Naive thymus-derived CD8-positive, alpha-beta T cell (primary cell): ENCODE measurements at regions not wholly inside any gene's neighbourhood (a gene's known extent, or its start where the extent isn't known, plus 50 kb on each side); places are given as distances from the start of the nearest gene placed in this dataset.
A peak's percentile ranks its signal among the peaks of the same experiment; 100 is the strongest.
"Not testable (repeated sequence)": the region's sequence is repeated elsewhere in the genome, so short reads cannot be mapped to it uniquely, and the experiment has no call there.

Source experiments
- ATAC-seq, 2 donors: fragments of 150-1000 bp; cut with Tn5 transposase in 1 of 2; sonication (Bioruptor Pico), chemical (Tn5 transposase) in 1 of 2; 1 replicate in 1 of 2; 2 replicates in 1 of 2; pipeline ENCODE4 v1.10.0; 2021; ENCODE audit warnings: mild to moderate bottlenecking in 2 of 2, moderate library complexity in 2 of 2
- POLR2A ChIA-PET: fragments of 350-600 bp; sonication (Branson Sonifier 250); formaldehyde crosslinking; loops from one replicate; lab custom pipeline; 2021; ENCODE audit warnings: antibody characterized with exemption; lab: Charles Lee
- DNase-seq, 10 donors: peaks; one replicate each; pipeline versions ENCODE4 v3.0.0 to v3.0.0-alpha.2; 2020 to 2022
- H3K27ac Mint-ChIP-seq, 10 donors: one replicate each; pipeline ENCODE4 v1.8.0; 2020 to 2022; ENCODE audit warnings: mild to moderate bottlenecking in 10 of 10, mixed read lengths in 10 of 10, moderate library complexity in 4 of 10, inconsistent platforms in 1 of 10
- H3K27me3 Mint-ChIP-seq, 5 donors: one replicate each; pipeline ENCODE4 v1.8.0; 2021 to 2022; ENCODE audit warnings: mixed read lengths in 5 of 5
- H3K36me3 Mint-ChIP-seq, 3 donors: one replicate each; pipeline ENCODE4 v1.8.0; 2020 to 2022; ENCODE audit warnings: mixed read lengths in 3 of 3, mild to moderate bottlenecking in 2 of 3, inconsistent platforms in 1 of 3
- H3K4me1 Mint-ChIP-seq, 4 donors: one replicate each; pipeline ENCODE4 v1.8.0; 2021 to 2022; ENCODE audit warnings: mixed read lengths in 4 of 4
- H3K4me3 Mint-ChIP-seq, 10 donors: one replicate each; pipeline ENCODE4 v1.8.0; 2020 to 2022; ENCODE audit warnings: mild to moderate bottlenecking in 10 of 10, mixed read lengths in 10 of 10, moderate library complexity in 6 of 10, inconsistent platforms in 1 of 10
- H3K9me3 Mint-ChIP-seq, 9 donors: one replicate each; pipeline ENCODE4 v1.8.0; 2020 to 2022; ENCODE audit warnings: mixed read lengths in 9 of 9, mild to moderate bottlenecking in 3 of 9, inconsistent platforms in 1 of 9, moderate library complexity in 1 of 9

GRCh38 chr14:103228076-103228806 lies 105.0 kb downstream of the TNFAIP2 start:
- ATAC-seq (no peak), DNase-seq (no peak)
- Mint-ChIP-seq H3K27ac (no peak overlapping the region), H3K4me3 (no peak overlapping the region), H3K36me3 (no peaks in the 10 kb centered on the region), H3K4me1 (peaks cover 0 to 3% (median 0%) of the 10 kb centered on the region in 4 donors), H3K27me3 (peaks cover 4 to 70% (median 35%) of the 10 kb centered on the region in 5 donors), H3K9me3 (no peaks in the 10 kb centered on the region)
- POLR2A ChIA-PET, result no interaction called here

GRCh38 chr14:103228866-103229265 lies 105.2 kb upstream of the EIF5 start:
- H3K4me1 Mint-ChIP-seq, result peaks cover 0 to 3% (median 0%) of the 10 kb centered on the region in 4 donors
- no peaks in the 10 kb centered on the region for H3K9me3 Mint-ChIP-seq
- ATAC-seq (no peak), DNase-seq (no peak)
- POLR2A ChIA-PET, result no interaction called here
- no peak overlapping the region for H3K4me3 Mint-ChIP-seq
- H3K27ac Mint-ChIP-seq, result no peak overlapping the region
- no peaks in the 10 kb centered on the region for H3K36me3 Mint-ChIP-seq
- H3K27me3 Mint-ChIP-seq, result peaks cover 7 to 70% (median 37%) of the 10 kb centered on the region in 5 donors

- H3K27ac Mint-ChIP-seq, result no peak overlapping the region
- peaks cover 0 to 3% (median 0%) of the 10 kb centered on the region in 4 donors for H3K4me1 Mint-ChIP-seq
- H3K27me3 Mint-ChIP-seq, result peaks cover 9 to 70% (median 36%) of the 10 kb centered on the region in 5 donors
- ATAC-seq (no peak), DNase-seq (no peak)
- POLR2A ChIA-PET, result no interaction called here
- no peaks in the 10 kb centered on the region for H3K9me3 Mint-ChIP-seq
- H3K4me3 Mint-ChIP-seq, result no peak overlapping the region
- H3K36me3 Mint-ChIP-seq, result no peaks in the 10 kb centered on the region
These were observed 104.0 kb upstream of the EIF5 start for GRCh38 chr14:103230021-103230420.

GRCh38 chr14:103230658-103231334 lies 103.2 kb upstream of the EIF5 start:
- ATAC-seq, result no peak
- H3K9me3 Mint-ChIP-seq, result peaks cover 0 to 2% (median 0%) of the 10 kb centered on the region in 9 donors
- peaks cover 0 to 3% (median 0%) of the 10 kb centered on the region in 4 donors for H3K4me1 Mint-ChIP-seq
- DNase-seq, result no peak
- no peak overlapping the region for H3K27ac Mint-ChIP-seq
- no peaks in the 10 kb centered on the region for H3K36me3 Mint-ChIP-seq
- H3K27me3 Mint-ChIP-seq, result peaks cover 13 to 73% (median 44%) of the 10 kb centered on the region in 5 donors
- H3K4me3 Mint-ChIP-seq, result no peak overlapping the region
- POLR2A ChIA-PET, result no interaction called here

- POLR2A ChIA-PET, result no interaction called here
- H3K4me3 Mint-ChIP-seq, result no peak overlapping the region
- no peak for ATAC-seq
These were observed 102.5 kb upstream of the EIF5 start for GRCh38 chr14:103231376-103232019.

GRCh38 chr14:103232031-103232808 lies 101.8 kb upstream of the EIF5 start:
- peaks cover 12 to 64% (median 39%) of the 10 kb centered on the region in 5 donors for H3K27me3 Mint-ChIP-seq
- H3K9me3 Mint-ChIP-seq, result peaks cover 0 to 11% (median 2%) of the 10 kb centered on the region in 9 donors
- POLR2A ChIA-PET, result no interaction called here
- peaks cover 0 to 3% (median 0%) of the 10 kb centered on the region in 4 donors for H3K4me1 Mint-ChIP-seq
- DNase-seq (no peak), ATAC-seq (no peak)
- peaks cover 0 to 2% (median 1%) of the 10 kb centered on the region in 3 donors for H3K36me3 Mint-ChIP-seq
- H3K4me3 Mint-ChIP-seq, result no peak overlapping the region
- no peak overlapping the region for H3K27ac Mint-ChIP-seq

More at GRCh38 chr14:103231376-103232019, 102.5 kb upstream of the EIF5 start:
- no peak for DNase-seq
- Mint-ChIP-seq H3K27ac (no peak overlapping the region), H3K4me1 (peaks cover 0 to 3% (median 0%) of the 10 kb centered on the region in 4 donors), H3K27me3 (peaks cover 12 to 71% (median 41%) of the 10 kb centered on the region in 5 donors), H3K36me3 (no peaks in the 10 kb centered on the region), H3K9me3 (peaks cover 0 to 6% (median 0%) of the 10 kb centered on the region in 9 donors)

- H3K4me3 Mint-ChIP-seq, result no peak overlapping the region
- peaks cover 0 to 3% (median 0%) of the 10 kb centered on the region in 4 donors for H3K4me1 Mint-ChIP-seq
- no peak for ATAC-seq
- H3K27ac Mint-ChIP-seq, result no peak overlapping the region
- H3K9me3 Mint-ChIP-seq, result peaks cover 0 to 18% (median 4%) of the 10 kb centered on the region in 9 donors
- POLR2A ChIA-PET, result no interaction called here
- peaks cover 0 to 8% (median 3%) of the 10 kb centered on the region in 3 donors for H3K36me3 Mint-ChIP-seq
- no peak for DNase-seq
- H3K27me3 Mint-ChIP-seq, result peaks cover 10 to 57% (median 32%) of the 10 kb centered on the region in 5 donors
These were observed 101.2 kb upstream of the EIF5 start for GRCh38 chr14:103232831-103233319.

GRCh38 chr14:103233328-103233727 lies 100.7 kb upstream of the EIF5 start:
- Mint-ChIP-seq H3K27me3 (peaks cover 7 to 53% (median 29%) of the 10 kb centered on the region in 5 donors), H3K27ac (no peak overlapping the region), H3K9me3 (peaks cover 0 to 22% (median 9%) of the 10 kb centered on the region in 9 donors), H3K4me3 (no peak overlapping the region), H3K4me1 (peaks cover 0 to 3% (median 0%) of the 10 kb centered on the region in 4 donors), H3K36me3 (peaks cover 0 to 13% (median 3%) of the 10 kb centered on the region in 3 donors)
- POLR2A ChIA-PET, result no interaction called here
- DNase-seq (no peak), ATAC-seq (no peak)

- ATAC-seq, DNase-seq, H3K4me1 Mint-ChIP-seq, H3K4me3 Mint-ChIP-seq, POLR2A ChIA-PET: not testable (repeated sequence)
- peak overlapping the region in 1 of 10 donors; percentile 67 for H3K27ac Mint-ChIP-seq
- peaks cover 0 to 25% (median 3%) of the 10 kb centered on the region in 3 donors for H3K36me3 Mint-ChIP-seq
- peaks cover 7 to 43% (median 24%) of the 10 kb centered on the region in 5 donors for H3K27me3 Mint-ChIP-seq
- H3K9me3 Mint-ChIP-seq, result peaks cover 0 to 37% (median 19%) of the 10 kb centered on the region in 9 donors
These were observed 99.2 kb upstream of the EIF5 start for GRCh38 chr14:103234826-103235225.

- H3K9me3 Mint-ChIP-seq, result peaks cover 0 to 44% (median 19%) of the 10 kb centered on the region in 9 donors
- POLR2A ChIA-PET, result interaction anchor here (0.6 kb wide), 1 partner anchor 36 kb away, joined by 3 read pairs; no protein-coding TSS in a partner anchor
- not testable (repeated sequence) for H3K4me1 Mint-ChIP-seq, ATAC-seq, H3K27ac Mint-ChIP-seq, DNase-seq, H3K4me3 Mint-ChIP-seq
- peaks cover 7 to 36% (median 20%) of the 10 kb centered on the region in 5 donors for H3K27me3 Mint-ChIP-seq
- H3K36me3 Mint-ChIP-seq, result peaks cover 0 to 25% (median 3%) of the 10 kb centered on the region in 3 donors
These were observed 98.5 kb upstream of the EIF5 start for GRCh38 chr14:103235506-103235905.

- Mint-ChIP-seq H3K4me3 (no peak overlapping the region), H3K9me3 (peaks cover 0 to 66% (median 22%) of the 10 kb centered on the region in 9 donors), H3K36me3 (peaks cover 0 to 34% (median 6%) of the 10 kb centered on the region in 3 donors), H3K27me3 (peaks cover 17 to 43% (median 22%) of the 10 kb centered on the region in 5 donors), H3K4me1 (no peaks in the 10 kb centered on the region), H3K27ac (no peak overlapping the region)
- no peak for DNase-seq
- POLR2A ChIA-PET, result no interaction called here
- no peak for ATAC-seq
These were observed 94.3 kb upstream of the EIF5 start for GRCh38 chr14:103239751-103240150.

- Mint-ChIP-seq H3K27me3 (peaks cover 14 to 38% (median 22%) of the 10 kb centered on the region in 5 donors), H3K36me3 (peaks cover 0 to 34% (median 6%) of the 10 kb centered on the region in 3 donors), H3K9me3 (peaks cover 0 to 59% (median 22%) of the 10 kb centered on the region in 9 donors), H3K27ac (no peak overlapping the region), H3K4me3 (no peak overlapping the region), H3K4me1 (no peaks in the 10 kb centered on the region)
- POLR2A ChIA-PET, result no interaction called here
- DNase-seq, result no peak
- ATAC-seq, result no peak
These were observed 92.5 kb upstream of the EIF5 start for GRCh38 chr14:103241531-103241930.
